OCI-LY1 (cell line): ENCODE measurements at regions not wholly inside any gene's neighbourhood (a gene's known extent, or its start where the extent isn't known, plus 50 kb on each side); places are given as distances from the start of the nearest gene placed in this dataset.

Experiments used
- H2AFZ ChIP-seq: fragments of 200-600 bp; sonication (generic), shearing (Covaris generic); 2 replicates; pipeline ENCODE4 v1.6.0; 2014; ENCODE audit warnings: antibody characterized with exemption, mild to moderate bottlenecking, low read length
- H3F3A ChIP-seq: fragments of 200-600 bp; sonication (generic), shearing (Covaris generic); 2 replicates; pipeline ENCODE4 v1.6.0; 2014; ENCODE audit warnings: mild to moderate bottlenecking, antibody characterized with exemption, low read length, moderate library complexity; ENCODE audit not compliant: insufficient read depth
- H3K27ac ChIP-seq: fragments of 200-600 bp; sonication (generic); 2 replicates; pipeline ENCODE4 v1.5.1; 2014; ENCODE audit warnings: low read length, mixed run types, mild to moderate bottlenecking, low read depth; ENCODE audit not compliant: poor library complexity, severe bottlenecking
- H3K27me3 ChIP-seq: fragments of 200-600 bp; sonication (generic); 2 replicates; pipeline ENCODE4 v1.6.0; 2014; ENCODE audit warnings: antibody characterized with exemption, mild to moderate bottlenecking, low read length, moderate library complexity; ENCODE audit not compliant: insufficient read depth
- H3K36me3 ChIP-seq: fragments of 200-600 bp; sonication (generic); 2 replicates; pipeline ENCODE4 v1.6.1; 2014; ENCODE audit warnings: mild to moderate bottlenecking, antibody characterized with exemption, low read length, moderate library complexity, mixed read lengths; ENCODE audit not compliant: insufficient read depth
- H3K4me1 ChIP-seq: fragments of 200-600 bp; sonication (generic); 2 replicates; pipeline ENCODE4 v1.5.1; 2014; ENCODE audit warnings: mild to moderate bottlenecking, low read length, moderate library complexity; ENCODE audit not compliant: insufficient read depth, severe bottlenecking
- H3K4me2 ChIP-seq: fragments of 200-600 bp; sonication (generic), shearing (Covaris generic); 2 replicates; pipeline ENCODE4 v1.6.1; 2014; ENCODE audit warnings: low read length
- H3K4me3 ChIP-seq: fragments of 200-600 bp; sonication (generic); 2 replicates; pipeline ENCODE4 v1.5.1; 2014; ENCODE audit warnings: low read length, low read depth, mild to moderate bottlenecking, mixed read lengths; ENCODE audit not compliant: poor library complexity, severe bottlenecking
- H3K79me2 ChIP-seq: fragments of 200-600 bp; shearing (Covaris generic); 2 replicates; pipeline ENCODE4 v1.6.1; 2016; ENCODE audit warnings: mixed run types, low read length, mixed read lengths; ENCODE audit not compliant: insufficient read depth
- H3K9ac ChIP-seq: fragments of 200-600 bp; sonication (generic), shearing (Covaris generic); 2 replicates; pipeline ENCODE4 v1.6.1; 2014; ENCODE audit warnings: mild to moderate bottlenecking, low read length, mixed read lengths
- H3K9me2 ChIP-seq: fragments of 200-600 bp; sonication (generic), shearing (Covaris generic); 2 replicates; pipeline ENCODE4 v1.6.1; 2014; ENCODE audit warnings: low read depth, mild to moderate bottlenecking, low read length, mixed read lengths
- H3K9me3 ChIP-seq: fragments of 200-600 bp; shearing (Covaris generic); 2 replicates; pipeline ENCODE4 v1.6.1; 2014; ENCODE audit warnings: low read length, mixed read lengths
- H4K20me1 ChIP-seq: fragments of 200-600 bp; sonication (generic), shearing (Covaris generic); 2 replicates; pipeline ENCODE4 v1.6.0; 2016; ENCODE audit warnings: mild to moderate bottlenecking, low read length; ENCODE audit not compliant: insufficient read depth
- EZH2 ChIP-seq: fragments of 200-600 bp; sonication (generic), shearing (Covaris generic); IDR thresholded peaks from 2 replicates; pipeline ENCODE4 v1.8.0; 2017; ENCODE audit warnings: borderline replicate concordance, mixed run types, mild to moderate bottlenecking, antibody characterized with exemption, low read length, moderate library complexity, mixed read lengths
- TF ChIP-seq, protein P1 (sequence below): fragments of 200-600 bp; sonication (generic), shearing (Covaris generic); IDR thresholded peaks from 2 replicates; pipeline ENCODE4 v1.5.1; 2017; ENCODE audit warnings: mild to moderate bottlenecking, antibody characterized with exemption, low read length, moderate library complexity, mixed read lengths

DNA sequence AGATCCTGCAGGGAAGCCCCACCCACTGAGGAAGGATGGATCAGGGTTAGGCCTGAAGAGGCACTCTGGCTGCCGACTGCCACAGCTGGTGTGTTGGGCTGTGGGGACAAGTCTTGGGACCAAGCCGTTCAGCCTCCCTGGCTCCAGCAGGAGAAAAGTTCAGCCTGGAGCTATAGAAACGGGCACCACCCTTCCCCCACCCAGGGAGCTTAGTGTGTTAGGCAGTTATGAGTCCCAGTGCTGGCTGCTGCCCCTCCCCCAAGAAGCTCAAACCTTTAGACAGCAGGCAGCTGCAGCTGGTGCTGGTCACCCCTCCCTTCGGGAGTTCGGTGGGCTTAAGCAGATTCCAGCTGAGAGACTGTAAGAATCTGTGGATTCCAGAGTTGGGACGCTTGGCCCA lies 447.1 kb upstream of the HS6ST1 start:
- Histone ChIP-seq H3K9me2 (no peaks in the 10 kb centered on the region), H3K4me2 (no peak overlapping the region), H4K20me1 (no peaks in the 10 kb centered on the region), H3K4me3 (no peak overlapping the region), H3K79me2 (no peaks in the 10 kb centered on the region), H2AFZ (no peak overlapping the region), H3F3A (no peaks in the 10 kb centered on the region), H3K9me3 (no peaks in the 10 kb centered on the region), H3K4me1 (no peaks in the 10 kb centered on the region), H3K27ac (no peak overlapping the region), H3K27me3 (no peaks in the 10 kb centered on the region), H3K36me3 (no peaks in the 10 kb centered on the region), H3K9ac (no peak overlapping the region)
- no peak for TF ChIP-seq EZH2
- TF ChIP-seq, protein P1, sequence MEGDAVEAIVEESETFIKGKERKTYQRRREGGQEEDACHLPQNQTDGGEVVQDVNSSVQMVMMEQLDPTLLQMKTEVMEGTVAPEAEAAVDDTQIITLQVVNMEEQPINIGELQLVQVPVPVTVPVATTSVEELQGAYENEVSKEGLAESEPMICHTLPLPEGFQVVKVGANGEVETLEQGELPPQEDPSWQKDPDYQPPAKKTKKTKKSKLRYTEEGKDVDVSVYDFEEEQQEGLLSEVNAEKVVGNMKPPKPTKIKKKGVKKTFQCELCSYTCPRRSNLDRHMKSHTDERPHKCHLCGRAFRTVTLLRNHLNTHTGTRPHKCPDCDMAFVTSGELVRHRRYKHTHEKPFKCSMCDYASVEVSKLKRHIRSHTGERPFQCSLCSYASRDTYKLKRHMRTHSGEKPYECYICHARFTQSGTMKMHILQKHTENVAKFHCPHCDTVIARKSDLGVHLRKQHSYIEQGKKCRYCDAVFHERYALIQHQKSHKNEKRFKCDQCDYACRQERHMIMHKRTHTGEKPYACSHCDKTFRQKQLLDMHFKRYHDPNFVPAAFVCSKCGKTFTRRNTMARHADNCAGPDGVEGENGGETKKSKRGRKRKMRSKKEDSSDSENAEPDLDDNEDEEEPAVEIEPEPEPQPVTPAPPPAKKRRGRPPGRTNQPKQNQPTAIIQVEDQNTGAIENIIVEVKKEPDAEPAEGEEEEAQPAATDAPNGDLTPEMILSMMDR, result no peak

GRCh38 chr2:128768041-128768440 lies 449.4 kb upstream of the HS6ST1 start:
- Histone ChIP-seq H3K9ac (no peak overlapping the region), H3K79me2 (no peaks in the 10 kb centered on the region), H3K36me3 (no peaks in the 10 kb centered on the region), H3K27me3 (no peaks in the 10 kb centered on the region), H3K4me3 (no peak overlapping the region), H3K4me1 (no peaks in the 10 kb centered on the region), H3F3A (no peaks in the 10 kb centered on the region), H4K20me1 (no peaks in the 10 kb centered on the region), H3K9me2 (no peaks in the 10 kb centered on the region), H2AFZ (no peak overlapping the region), H3K9me3 (no peaks in the 10 kb centered on the region), H3K27ac (no peak overlapping the region), H3K4me2 (no peak overlapping the region)
- no peak for TF ChIP-seq EZH2
- TF ChIP-seq, protein P1, result no peak

DNA sequence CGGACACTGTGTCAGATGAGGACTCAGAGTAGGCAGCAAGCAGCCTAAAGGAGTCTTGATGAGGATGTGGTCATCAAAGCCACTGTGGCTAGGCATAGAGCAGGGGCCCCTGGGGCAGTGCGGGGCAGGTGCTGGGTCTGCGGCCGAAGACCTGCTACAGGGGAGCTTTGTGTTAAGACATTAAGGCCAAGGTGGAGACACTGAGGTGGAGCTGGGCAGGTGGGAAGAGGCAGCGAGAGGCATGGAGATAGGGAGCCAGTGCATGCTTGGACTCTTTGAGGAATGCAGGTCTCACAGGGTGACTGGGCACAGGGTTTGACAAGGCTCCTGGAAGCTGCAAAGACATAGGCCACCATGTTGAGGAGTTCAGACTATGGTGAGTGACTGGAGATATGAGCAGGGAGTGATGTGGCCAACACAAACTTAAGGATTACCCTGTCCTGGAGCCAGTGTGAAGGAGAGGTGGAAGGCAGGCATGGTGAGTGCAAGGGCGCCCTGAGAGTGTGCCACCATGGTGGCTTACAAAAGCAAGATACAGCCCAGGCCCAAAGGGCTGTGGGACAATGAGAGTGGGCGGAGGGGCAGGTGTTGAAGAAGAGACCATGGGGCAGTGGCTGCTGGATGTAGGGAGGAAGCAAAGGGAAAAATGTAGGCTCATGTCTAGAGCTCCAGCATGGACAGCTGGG lies 450.9 kb upstream of the HS6ST1 start:
- Histone ChIP-seq H3K4me2 (no peak overlapping the region), H3K36me3 (no peaks in the 10 kb centered on the region), H3K4me3 (no peak overlapping the region), H3K4me1 (no peaks in the 10 kb centered on the region), H3K27me3 (no peaks in the 10 kb centered on the region), H4K20me1 (no peaks in the 10 kb centered on the region), H3K9me2 (no peaks in the 10 kb centered on the region), H2AFZ (no peak overlapping the region), H3F3A (no peaks in the 10 kb centered on the region), H3K9me3 (no peaks in the 10 kb centered on the region), H3K79me2 (no peaks in the 10 kb centered on the region), H3K9ac (no peak overlapping the region), H3K27ac (no peak overlapping the region)
- no peak for TF ChIP-seq EZH2
